ENCODE measurements at regions not wholly inside any gene's neighbourhood (a gene's known extent, or its start where the extent isn't known, plus 50 kb on each side); places are given as distances from the start of the nearest gene placed in this dataset.

GRCh38 chrX:118228456-118228855, 111.8 kb upstream of the KLHL13 start:
- H3K79me2 ChIP-seq (ENCODE audit: insufficient read depth, low read length), result no peaks in the 10 kb centered on the region
- no peak overlapping the region for H3K9ac ChIP-seq (ENCODE audit: low read length)
- H3F3A ChIP-seq (ENCODE audit: insufficient read depth, low read length), result no peaks in the 10 kb centered on the region
- H3K9me3 ChIP-seq (ENCODE audit: low read length), result no peaks in the 10 kb centered on the region
- no peaks in the 10 kb centered on the region for H3K4me1 ChIP-seq (ENCODE audit: insufficient read depth, low read length, severe bottlenecking)
- no peak for TF ChIP-seq CTCF (IDR thresholded peaks at IDR 0.05; ENCODE audit: low read length)
- TF ChIP-seq EZH2 (IDR thresholded peaks at IDR 0.05; ENCODE audit: borderline replicate concordance, low read length), result no peak
- no peak overlapping the region for H3K4me3 ChIP-seq (ENCODE audit: low read depth, low read length, poor library complexity, severe bottlenecking)
- H3K27me3 ChIP-seq (ENCODE audit: insufficient read depth, low read length), result no peaks in the 10 kb centered on the region
- no peak overlapping the region for H3K27ac ChIP-seq (ENCODE audit: low read depth, low read length, poor library complexity, severe bottlenecking)
- H2AFZ ChIP-seq (ENCODE audit: low read length), result no peak overlapping the region
- H3K36me3 ChIP-seq (ENCODE audit: insufficient read depth, low read length), result no peaks in the 10 kb centered on the region
- no peaks in the 10 kb centered on the region for H4K20me1 ChIP-seq (ENCODE audit: insufficient read depth, low read length)
- no peak overlapping the region for H3K4me2 ChIP-seq (ENCODE audit: low read length)
- H3K9me2 ChIP-seq (ENCODE audit: low read depth, low read length), result no peaks in the 10 kb centered on the region

GRCh38 chrX:118231464-118231863, 114.4 kb upstream of the WDR44 start:
- no peak overlapping the region for H3K9ac ChIP-seq (ENCODE audit: low read length)
- H3K4me3 ChIP-seq (ENCODE audit: low read depth, low read length, poor library complexity, severe bottlenecking), result no peak overlapping the region
- no peaks in the 10 kb centered on the region for H4K20me1 ChIP-seq (ENCODE audit: insufficient read depth, low read length)
- no peak overlapping the region for H3K27ac ChIP-seq (ENCODE audit: low read depth, low read length, poor library complexity, severe bottlenecking)
- H3K27me3 ChIP-seq (ENCODE audit: insufficient read depth, low read length), result no peaks in the 10 kb centered on the region
- TF ChIP-seq CTCF (IDR thresholded peaks at IDR 0.05; ENCODE audit: low read length), result no peak
- no peak overlapping the region for H3K4me2 ChIP-seq (ENCODE audit: low read length)
- H3K4me1 ChIP-seq (ENCODE audit: insufficient read depth, low read length, severe bottlenecking), result no peaks in the 10 kb centered on the region
- no peaks in the 10 kb centered on the region for H3K79me2 ChIP-seq (ENCODE audit: insufficient read depth, low read length)
- H3K9me3 ChIP-seq (ENCODE audit: low read length), result no peaks in the 10 kb centered on the region
- H3K9me2 ChIP-seq (ENCODE audit: low read depth, low read length), result no peaks in the 10 kb centered on the region
- no peaks in the 10 kb centered on the region for H3K36me3 ChIP-seq (ENCODE audit: insufficient read depth, low read length)
- H2AFZ ChIP-seq (ENCODE audit: low read length), result no peak overlapping the region
- H3F3A ChIP-seq (ENCODE audit: insufficient read depth, low read length), result no peaks in the 10 kb centered on the region

GRCh38 chrX:118239178-118239870, 106.6 kb upstream of the WDR44 start:
- no peaks in the 10 kb centered on the region for H3K36me3 ChIP-seq (ENCODE audit: insufficient read depth, low read length)
- H3F3A ChIP-seq (ENCODE audit: insufficient read depth, low read length), result no peaks in the 10 kb centered on the region
- no peaks in the 10 kb centered on the region for H3K79me2 ChIP-seq (ENCODE audit: insufficient read depth, low read length)
- H3K27me3 ChIP-seq (ENCODE audit: insufficient read depth, low read length), result no peaks in the 10 kb centered on the region
- H3K4me3 ChIP-seq (ENCODE audit: low read depth, low read length, poor library complexity, severe bottlenecking), result no peak overlapping the region
- H3K9ac ChIP-seq (ENCODE audit: low read length), result no peak overlapping the region
- no peaks in the 10 kb centered on the region for H3K9me2 ChIP-seq (ENCODE audit: low read depth, low read length)
- H3K9me3 ChIP-seq (ENCODE audit: low read length), result no peaks in the 10 kb centered on the region
- H4K20me1 ChIP-seq (ENCODE audit: insufficient read depth, low read length), result no peaks in the 10 kb centered on the region
- no peak overlapping the region for H3K27ac ChIP-seq (ENCODE audit: low read depth, low read length, poor library complexity, severe bottlenecking)
- TF ChIP-seq EZH2 (IDR thresholded peaks at IDR 0.05; ENCODE audit: borderline replicate concordance, low read length), result no peak
- TF ChIP-seq CTCF (IDR thresholded peaks at IDR 0.05; ENCODE audit: low read length), result no peak
- no peaks in the 10 kb centered on the region for H3K4me1 ChIP-seq (ENCODE audit: insufficient read depth, low read length, severe bottlenecking)
- no peak overlapping the region for H3K4me2 ChIP-seq (ENCODE audit: low read length)
- H2AFZ ChIP-seq (ENCODE audit: low read length), result no peak overlapping the region

Data from OCI-LY1 (cell line).